IPS-18c (cell line): ENCODE measurements at regions not wholly inside any gene's neighbourhood (a gene's known extent, or its start where the extent isn't known, plus 50 kb on each side); places are given as distances from the start of the nearest gene placed in this dataset.
"Not testable (repeated sequence)": the region's sequence is repeated elsewhere in the genome, so short reads cannot be mapped to it uniquely, and the experiment has no call there.

Experiments used
- H3K4me3 ChIP-seq: 2 replicates; pipeline ENCODE4 v1.7.0; 2013; ENCODE audit warnings: low read depth, mild to moderate bottlenecking, low read length, moderate library complexity; ENCODE audit not compliant: insufficient read depth
- H3K9me3 ChIP-seq: one replicate; pipeline ENCODE4 v1.6.1; 2013; ENCODE audit warnings: mild to moderate bottlenecking, low read length, moderate library complexity; ENCODE audit not compliant: control insufficient read depth, insufficient read depth

GRCh38 chr6:939526-940252 is 246.8 kb upstream of the EXOC2 start:
- Histone ChIP-seq H3K9me3 (peaks cover 2% of the 10 kb centered on the region), H3K4me3 (no peak overlapping the region)

GRCh38 chr6:938916-939315 is 246.0 kb upstream of the EXOC2 start:
- Histone ChIP-seq H3K4me3 (no peak overlapping the region), H3K9me3 (peaks cover 2% of the 10 kb centered on the region)

GRCh38 chr6:938271-938905 is 245.4 kb upstream of the EXOC2 start:
- peaks cover 2% of the 10 kb centered on the region for H3K9me3 ChIP-seq
- no peak overlapping the region for H3K4me3 ChIP-seq

- Histone ChIP-seq H3K4me3 (no peak overlapping the region), H3K9me3 (peaks cover 4% of the 10 kb centered on the region)
Observed at GRCh38 chr6:935582-935981, 242.6 kb upstream of the EXOC2 start.

- Histone ChIP-seq H3K4me3 (no peak overlapping the region), H3K9me3 (peaks cover 4% of the 10 kb centered on the region)
Observed at GRCh38 chr6:934686-935085, 241.7 kb upstream of the EXOC2 start.

GRCh38 chr6:931919-932318 is 239.0 kb upstream of the EXOC2 start:
- not testable (repeated sequence) for H3K9me3 ChIP-seq, H3K4me3 ChIP-seq

GRCh38 chr6:927157-927556 is 234.2 kb upstream of the EXOC2 start:
- Histone ChIP-seq H3K4me3 (no peak overlapping the region), H3K9me3 (peaks cover 4% of the 10 kb centered on the region)

GRCh38 chr6:925656-926213 is 232.8 kb upstream of the EXOC2 start:
- no peak overlapping the region for H3K4me3 ChIP-seq
- H3K9me3 ChIP-seq: peaks cover 5% of the 10 kb centered on the region

- peaks cover 9% of the 10 kb centered on the region for H3K9me3 ChIP-seq
- H3K4me3 ChIP-seq: no peak overlapping the region
Observed at GRCh38 chr6:924661-925060, 231.7 kb upstream of the EXOC2 start.

GRCh38 chr6:921400-921799 is 228.5 kb upstream of the EXOC2 start:
- peaks cover 14% of the 10 kb centered on the region for H3K9me3 ChIP-seq
- no peak overlapping the region for H3K4me3 ChIP-seq

- H3K9me3 ChIP-seq: peaks cover 14% of the 10 kb centered on the region
- H3K4me3 ChIP-seq: no peak overlapping the region
Observed at GRCh38 chr6:920512-920911, 227.6 kb upstream of the EXOC2 start.

GRCh38 chr6:919500-919899 is 226.6 kb upstream of the EXOC2 start:
- no peak overlapping the region for H3K4me3 ChIP-seq
- H3K9me3 ChIP-seq: peaks cover 14% of the 10 kb centered on the region

GRCh38 chr6:917939-918338 is 225.0 kb upstream of the EXOC2 start:
- H3K9me3 ChIP-seq: peaks cover 12% of the 10 kb centered on the region
- H3K4me3 ChIP-seq: no peak overlapping the region

GRCh38 chr6:917296-917695 is 224.4 kb upstream of the EXOC2 start:
- Histone ChIP-seq H3K4me3 (no peak overlapping the region), H3K9me3 (peaks cover 12% of the 10 kb centered on the region)

GRCh38 chr6:916131-916530 is 223.2 kb upstream of the EXOC2 start:
- Histone ChIP-seq H3K4me3 (no peak overlapping the region), H3K9me3 (peaks cover 10% of the 10 kb centered on the region)

GRCh38 chr6:912871-913835 is 220.2 kb upstream of the EXOC2 start:
- Histone ChIP-seq H3K4me3 (no peak overlapping the region), H3K9me3 (peaks cover 5% of the 10 kb centered on the region)

- Histone ChIP-seq H3K4me3 (no peak overlapping the region), H3K9me3 (no peaks in the 10 kb centered on the region)
Observed at GRCh38 chr6:907928-908327, 215.0 kb upstream of the EXOC2 start.
